ENCODE measurements at regions not wholly inside any gene's neighbourhood (a gene's known extent, or its start where the extent isn't known, plus 50 kb on each side); places are given as distances from the start of the nearest gene placed in this dataset.
"Not testable (repeated sequence)": the region's sequence is repeated elsewhere in the genome, so short reads cannot be mapped to it uniquely, and the experiment has no call there.

DNA sequence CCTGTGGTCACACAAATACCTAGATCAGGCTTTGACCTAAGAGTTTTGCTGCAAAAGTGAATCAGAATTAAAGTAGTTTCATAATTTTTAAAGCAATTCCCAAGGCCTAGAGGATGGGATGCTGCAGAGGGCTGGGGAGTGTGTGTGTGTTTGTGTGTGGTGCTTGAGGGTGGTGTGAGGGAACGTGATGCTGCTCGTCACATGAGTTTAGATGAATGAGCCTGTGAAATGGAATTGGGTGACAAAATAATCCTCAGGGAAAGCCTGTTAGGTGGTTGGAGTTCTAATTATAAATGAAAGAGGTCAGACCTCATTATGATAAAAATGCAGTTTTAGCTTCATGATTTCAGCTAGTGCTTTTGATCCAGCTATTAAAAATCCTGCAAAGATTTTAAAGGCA lies 87.5 kb upstream of the TMEM170B start:
- no peak for DNase-seq

DNA sequence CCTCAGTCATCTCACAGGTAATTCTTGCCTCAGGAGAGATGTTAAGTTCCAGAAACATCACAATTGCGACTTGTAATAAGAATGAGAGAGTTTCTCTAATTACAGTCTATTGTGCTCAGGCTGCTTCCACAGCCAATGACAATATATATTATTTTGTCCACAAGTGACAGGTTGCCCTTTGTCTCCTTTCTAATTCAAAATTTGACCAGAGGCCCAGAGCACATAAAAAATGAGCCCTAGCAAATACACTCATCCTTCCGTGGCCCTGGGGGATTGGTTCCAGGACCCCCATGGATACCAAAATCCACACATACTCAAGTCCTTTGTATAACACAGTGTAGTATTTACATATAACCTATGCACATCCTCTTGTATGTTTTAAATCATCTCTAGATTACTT lies 88.1 kb upstream of the TMEM170B start:
- no peak for DNase-seq

DNA sequence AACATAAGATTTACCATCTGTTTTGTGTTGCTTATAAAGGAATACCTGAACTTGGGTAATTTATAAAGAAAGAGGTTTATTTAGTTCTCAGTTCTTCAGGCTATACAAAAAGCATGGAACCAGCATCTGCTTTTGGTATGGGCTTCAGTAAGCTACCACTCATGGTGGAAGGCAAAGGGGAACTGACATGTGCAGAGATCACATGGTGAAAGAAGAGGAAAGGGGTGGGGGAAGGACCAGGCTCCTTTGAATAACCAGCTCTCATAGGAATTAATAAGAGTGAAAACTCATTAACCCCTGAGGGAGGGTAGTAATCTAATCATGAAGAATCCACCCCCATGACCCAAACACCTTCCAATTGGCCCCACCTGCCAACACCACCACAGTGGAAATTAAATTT lies 89.5 kb upstream of the TMEM170B start:
- peak in 1 of 3 donors; percentile 23 for DNase-seq

DNA sequence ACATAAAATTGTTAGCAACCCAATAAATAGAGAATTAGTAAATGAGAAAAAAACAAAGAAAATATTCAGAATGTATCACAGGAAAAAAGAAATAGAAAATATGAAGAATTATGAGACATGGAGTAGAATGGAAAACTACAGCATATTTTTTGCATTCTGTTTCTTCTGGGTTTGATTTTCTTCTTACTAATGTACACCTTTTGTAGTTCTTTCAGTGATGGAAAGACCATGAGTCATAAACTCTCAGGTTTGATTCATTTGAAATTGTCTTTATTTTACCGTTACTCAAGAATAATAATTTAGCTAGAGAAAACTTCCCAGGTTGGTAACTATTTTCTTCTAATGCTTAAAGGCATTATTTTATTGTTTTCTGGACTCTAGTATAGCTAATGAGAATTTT lies 90.3 kb upstream of the TMEM170B start:
- no peak for DNase-seq

DNA sequence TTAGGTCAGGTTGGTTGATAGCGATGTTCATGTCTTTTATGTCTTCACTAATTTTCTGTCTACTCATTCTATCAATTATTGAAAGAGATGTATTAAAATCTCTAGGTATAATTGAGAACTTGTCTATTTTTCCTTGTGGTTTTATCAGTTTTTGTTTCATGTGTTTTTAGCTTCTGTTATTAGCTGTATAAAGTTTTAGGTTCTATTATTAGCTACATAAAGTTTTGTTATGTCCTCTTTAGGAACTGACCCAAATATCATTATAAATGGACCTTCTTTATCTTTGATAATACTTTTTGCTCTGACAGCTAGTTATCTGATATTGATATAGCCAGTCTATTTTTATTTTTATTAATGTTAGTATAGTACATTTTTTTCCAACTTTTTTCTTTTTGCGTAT lies 92.4 kb upstream of the TMEM170B start:
- DNase-seq: no peak

DNA sequence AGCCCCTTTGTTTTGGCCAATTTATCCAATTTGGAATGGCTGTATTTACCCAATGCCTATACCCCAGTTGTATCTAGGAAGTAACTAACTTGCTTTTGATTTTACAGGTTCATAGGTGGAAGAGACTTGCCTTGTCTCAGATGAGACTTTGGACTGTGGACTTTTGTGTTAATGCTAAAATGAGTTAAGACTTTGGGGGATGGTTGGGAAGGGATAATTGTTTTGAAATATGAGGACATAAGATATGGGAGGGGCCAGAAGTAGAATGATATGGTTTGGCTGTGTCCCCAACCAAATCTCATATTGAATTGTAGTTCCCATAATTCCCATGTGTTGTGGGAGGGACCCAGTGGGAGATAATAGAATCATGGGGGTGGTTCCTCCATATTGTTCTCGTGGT lies 94.4 kb upstream of the TMEM170B start:
- DNase-seq: not testable (repeated sequence)

DNA sequence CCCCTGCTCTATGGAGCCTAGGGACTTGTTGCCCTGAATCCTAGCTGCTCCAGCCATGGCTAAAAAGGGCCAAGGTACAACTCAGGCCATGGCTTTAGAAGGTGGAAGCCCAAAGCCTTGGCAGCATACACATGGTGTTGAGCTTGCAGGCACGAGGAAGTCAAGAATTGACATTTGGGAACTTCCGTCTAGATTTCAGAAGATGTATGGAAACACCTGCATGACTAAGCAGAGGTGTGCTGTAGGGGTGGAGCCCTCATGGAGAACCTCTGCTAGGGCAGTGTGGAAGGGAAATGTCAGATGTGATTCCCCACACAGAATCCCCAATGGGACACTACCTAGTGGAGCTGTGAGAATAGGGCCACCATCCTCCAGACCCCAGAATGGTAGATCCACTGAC lies 95.1 kb upstream of the TMEM170B start:
- DNase-seq: no peak

DNA sequence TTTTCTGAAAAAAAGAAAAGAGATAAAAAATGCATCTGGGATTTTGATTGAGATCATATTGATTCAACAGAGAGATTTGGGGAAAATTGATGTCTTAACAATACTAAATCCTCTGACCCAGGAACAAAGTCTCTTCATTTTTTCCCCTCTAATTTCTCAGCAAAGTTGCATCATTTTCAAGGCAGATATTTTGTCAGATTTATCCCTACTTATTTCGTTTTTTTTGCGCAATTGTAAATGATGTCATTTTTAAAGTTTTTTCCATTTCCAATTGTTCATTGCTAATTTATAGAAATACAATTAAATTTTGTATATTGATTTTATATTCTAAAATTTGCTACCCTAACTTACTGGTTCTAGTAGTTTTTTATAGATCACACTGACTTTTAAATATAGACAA lies 97.7 kb upstream of the TMEM170B start:
- DNase-seq: peak in 1 of 3 donors; percentile 38

DNA sequence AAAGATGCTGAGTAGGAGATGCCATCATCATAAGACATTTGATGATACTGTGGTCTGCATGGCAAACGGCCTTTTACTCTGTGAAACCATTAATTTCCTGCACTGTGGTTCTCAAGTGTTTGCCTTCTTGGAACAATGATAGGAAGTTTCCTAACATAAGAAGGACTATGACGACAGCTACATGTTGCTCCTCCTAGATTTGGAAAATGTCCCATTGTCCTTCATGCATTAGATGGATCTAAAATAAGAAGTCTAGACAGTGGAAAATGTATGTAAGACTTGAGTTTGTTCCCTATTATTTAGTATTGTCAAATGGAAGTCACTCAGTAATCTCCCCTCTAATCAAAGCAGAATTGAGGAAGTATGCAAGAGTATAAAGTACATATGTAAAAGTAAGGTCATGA lies 98.5 kb upstream of the TMEM170B start:
- DNase-seq: peak; percentile 28 to 72 (median 35)

DNA sequence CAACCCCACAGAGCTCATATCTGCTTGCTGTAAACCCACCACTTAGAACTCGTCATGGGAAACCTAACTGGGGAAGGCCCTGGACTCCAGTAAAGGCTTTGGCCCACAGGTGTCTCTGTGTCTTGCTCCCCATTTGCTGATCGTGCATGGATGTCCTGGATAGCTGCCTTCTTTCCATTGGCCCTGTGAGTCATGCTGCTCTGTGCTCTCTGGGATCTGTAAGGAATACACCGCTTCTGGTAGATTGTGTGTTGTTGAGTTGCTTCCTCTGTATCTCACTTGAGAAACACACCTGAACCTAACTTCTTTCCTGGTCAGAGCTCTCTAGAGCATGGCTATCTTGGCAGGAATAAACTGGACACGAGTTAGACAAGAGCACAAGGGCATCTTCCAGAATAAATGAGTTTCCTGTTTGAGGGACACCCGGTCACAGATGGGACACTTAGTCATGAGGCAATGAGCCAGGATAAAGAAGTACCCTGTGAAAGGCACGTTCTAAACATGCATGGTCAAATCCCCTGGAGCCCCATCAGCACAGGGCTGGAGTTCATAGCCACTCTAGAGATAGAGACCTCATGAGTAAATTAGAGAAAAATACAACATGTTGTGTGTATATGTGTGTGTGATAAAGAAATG lies 99.6 kb upstream of the TMEM170B start:
- DNase-seq: peak; percentile 22 to 44 (median 41)

DNA sequence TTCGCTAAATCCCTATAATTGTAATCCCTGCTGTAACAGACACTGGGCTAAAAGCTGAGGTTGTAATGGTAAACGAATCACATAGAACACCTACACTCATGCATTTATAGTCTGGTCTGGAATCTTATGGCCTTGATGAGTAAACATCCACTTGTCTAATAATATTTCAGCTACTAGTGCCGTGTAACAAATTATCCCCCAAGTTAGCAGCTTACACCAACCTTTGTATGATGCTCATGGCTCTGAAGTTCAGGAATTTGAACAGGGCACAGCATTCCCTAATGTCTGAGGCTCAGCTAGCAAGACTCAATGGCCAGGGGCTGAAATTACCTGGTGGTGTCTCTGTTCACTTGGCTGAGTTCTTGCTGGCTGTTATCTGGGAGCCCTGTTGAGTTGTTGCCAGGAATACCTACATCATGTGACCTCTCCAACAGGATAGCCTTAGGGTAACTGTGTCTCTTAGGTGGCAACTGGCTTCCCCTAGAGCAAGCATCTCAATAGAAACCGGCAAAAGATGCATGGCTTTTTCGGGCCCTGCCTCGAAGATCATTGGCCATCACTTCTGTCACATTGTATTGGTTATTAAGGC lies 100.9 kb upstream of the TMEM170B start:
- no peak for DNase-seq

DNA sequence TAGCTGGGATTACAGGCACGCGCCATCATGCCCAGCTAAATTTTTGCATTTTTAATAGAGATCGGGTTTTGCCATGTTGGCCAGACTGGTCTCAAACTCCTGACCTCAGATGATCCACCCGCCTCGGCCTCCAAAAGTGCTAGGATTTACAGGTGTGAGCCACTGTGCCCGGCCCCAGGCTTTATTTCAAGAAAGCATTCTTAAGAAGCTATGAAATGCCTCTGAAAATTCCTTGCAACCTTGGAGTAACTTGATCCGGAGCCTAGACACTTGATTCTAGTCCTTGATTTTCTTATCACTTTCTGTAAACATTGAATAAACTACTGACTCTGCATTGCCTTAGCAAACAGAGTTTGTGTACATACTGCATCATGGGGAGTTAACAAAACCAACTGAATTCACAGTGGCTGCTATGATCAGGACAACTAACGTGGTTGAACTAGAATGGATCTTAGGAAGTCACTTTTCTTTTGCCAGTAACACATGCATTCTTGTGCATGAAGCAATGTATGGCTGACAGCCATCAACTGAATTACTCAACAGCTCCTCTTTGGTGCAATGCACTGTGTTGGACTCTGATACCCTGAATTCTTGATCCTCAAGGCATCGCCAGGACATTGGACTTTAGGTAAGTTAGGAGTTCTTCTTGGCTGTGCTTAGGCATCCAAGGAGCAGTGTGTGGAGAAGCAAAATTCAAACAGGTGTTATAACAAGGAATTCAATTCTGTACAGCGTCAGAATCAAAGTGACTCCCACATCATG lies 102.8 kb upstream of the TMEM170B start:
- DNase-seq: no peak

DNA sequence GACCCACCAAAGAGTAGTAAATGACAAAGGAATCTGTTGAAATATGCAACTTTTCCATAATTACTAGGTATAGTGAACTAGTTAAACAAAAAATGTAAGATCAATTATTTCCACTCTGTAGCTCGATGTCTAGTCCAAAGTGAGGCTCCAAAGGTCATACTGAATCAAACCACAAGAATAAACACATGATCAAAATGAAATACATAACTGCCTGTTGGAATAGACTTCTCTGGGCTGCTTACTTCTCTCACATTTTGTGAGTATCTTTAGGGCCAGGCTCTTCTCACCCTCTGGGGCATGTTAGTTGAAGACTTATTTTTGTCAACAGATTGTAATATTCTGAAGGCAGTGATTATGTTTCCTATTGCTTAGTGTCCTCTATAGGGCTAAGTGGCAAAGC lies 103.7 kb upstream of the TMEM170B start:
- DNase-seq: no peak

DNA sequence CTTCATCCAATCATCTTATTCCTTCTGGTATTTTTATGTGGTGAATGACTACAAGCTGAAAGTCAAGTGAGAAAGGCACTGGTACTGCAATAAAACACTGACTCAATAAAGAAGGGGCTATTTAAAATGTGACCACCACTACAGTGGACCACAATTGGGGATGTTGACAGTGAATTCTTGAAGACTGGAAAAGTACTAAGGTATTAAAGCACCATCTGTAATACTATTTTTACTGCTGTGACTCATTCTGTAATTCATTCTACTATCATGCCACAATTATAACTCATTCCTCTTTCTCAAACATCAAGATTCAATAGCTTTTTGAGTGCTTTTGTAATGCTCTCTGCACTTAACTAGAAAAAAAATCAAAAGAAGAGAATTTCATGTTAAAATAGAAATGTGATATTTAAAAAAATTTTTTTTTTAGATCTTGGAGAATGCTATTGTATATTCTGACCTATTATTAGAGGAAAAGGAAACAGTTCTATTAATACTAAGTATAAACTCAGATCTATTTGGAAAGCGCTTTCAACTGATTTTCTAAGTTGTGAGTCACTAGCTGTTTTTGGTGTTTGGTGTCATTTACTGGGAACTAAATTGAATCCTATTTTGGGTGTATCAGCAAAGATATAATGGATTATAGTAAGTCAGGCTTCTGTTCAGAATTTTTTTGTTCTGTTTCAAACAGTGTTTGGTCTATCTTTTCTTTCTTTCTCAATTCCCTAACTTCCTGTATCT lies 104.7 kb upstream of the TMEM170B start:
- DNase-seq: peak; percentile 46 to 83 (median 80)

DNA sequence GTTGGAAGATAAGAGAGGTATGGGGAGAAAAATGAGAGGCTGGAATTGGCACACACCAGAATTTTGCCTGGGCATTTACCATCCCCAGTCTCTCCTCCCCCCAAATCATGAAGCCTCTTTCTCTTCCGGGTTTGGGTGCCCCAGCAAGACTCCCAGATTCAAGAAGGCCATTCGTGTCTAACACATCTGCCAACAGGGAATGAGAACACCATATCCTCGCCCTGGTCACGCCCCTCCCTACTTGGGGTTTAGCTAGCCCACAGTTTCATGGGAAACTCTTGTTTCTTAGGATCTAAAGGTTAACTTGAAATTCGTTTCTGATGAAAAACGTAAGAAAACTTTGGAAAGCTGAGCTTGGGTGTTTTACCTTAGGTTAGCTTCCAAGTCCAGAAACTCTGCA lies 105.5 kb upstream of the TMEM170B start:
- DNase-seq: no peak

DNA sequence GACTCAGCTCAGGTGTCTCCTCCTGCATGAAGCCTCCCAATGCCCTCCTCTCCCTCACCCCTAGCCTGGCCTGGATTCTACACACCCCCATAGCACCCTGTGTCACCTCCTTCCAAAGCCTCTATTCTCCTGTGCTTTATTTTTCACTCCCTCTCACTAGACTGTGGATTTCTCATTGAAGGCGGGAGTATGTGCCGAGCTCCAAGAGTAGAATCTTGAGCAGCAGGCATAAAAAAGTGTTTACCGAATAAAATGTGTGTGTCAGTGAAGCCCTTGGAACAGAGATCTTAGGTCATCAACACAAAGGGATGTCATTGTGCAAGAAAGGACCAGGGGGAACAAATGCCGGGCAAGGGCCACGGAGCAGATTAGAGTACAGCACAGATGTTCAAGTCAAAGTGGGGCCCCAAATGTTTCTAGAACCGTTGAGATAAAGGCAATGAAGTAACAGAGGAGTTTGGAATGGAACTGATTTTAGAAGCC lies 106.1 kb upstream of the TMEM170B start:
- peak in 1 of 3 donors; percentile 18 for DNase-seq

DNA sequence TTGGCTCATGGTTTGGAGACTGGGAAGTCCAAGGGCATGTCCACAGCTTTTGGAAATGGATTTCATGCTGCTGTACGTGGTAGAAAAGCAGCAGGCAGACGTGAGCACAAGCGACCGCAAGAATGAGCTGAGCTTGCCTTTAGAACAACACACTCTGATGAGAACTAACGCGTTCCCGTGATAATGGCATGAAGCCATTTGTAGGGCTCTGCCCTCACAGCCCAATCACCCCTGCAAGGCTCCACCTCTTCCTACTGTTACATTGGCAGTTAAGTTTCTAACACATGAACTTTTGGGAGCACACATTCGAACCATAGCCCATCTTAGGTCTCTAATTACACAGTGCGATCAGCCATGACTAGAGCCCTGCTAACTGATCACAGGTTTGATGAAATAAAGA lies 107.5 kb upstream of the TMEM170B start:
- no peak for DNase-seq

DNA sequence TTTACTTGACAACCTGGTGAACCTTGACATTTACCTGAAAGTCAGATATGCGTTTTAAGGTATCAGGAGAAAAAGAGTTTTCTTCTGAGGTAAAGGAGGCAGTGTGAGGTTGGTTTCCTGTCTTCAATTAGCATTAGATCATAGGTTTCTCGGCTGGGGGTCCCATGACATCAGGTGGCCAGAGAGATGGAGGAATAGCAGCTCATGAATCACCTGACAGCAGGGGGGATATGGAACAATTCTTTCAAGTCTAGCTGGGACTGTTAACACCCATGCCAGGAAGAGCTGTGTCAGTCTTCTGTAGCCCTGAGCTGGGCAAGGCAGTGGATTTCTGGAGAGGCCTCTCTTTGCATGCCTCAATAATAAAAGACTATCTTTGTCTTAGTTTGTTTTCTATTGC lies 108.0 kb upstream of the TMEM170B start:
- DNase-seq: no peak

DNA sequence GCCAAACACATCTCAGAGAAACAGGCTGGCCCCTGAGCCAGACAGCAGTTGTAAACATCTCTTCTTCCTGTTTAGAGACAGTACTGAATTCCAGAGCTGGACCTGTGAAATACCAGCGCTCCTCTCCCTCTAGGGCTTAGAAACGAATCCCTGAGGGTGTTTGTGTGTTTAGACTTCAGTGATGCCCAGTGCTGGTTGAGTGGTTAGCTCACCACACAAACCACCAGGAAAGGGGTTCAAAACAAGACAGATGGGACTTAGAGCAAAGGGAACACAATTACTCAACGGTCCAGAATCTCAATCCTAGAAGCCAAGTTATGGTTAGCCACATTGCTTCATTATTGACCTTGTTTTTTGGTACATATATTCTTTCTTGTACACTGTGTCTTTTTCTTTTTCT lies 108.7 kb upstream of the TMEM170B start:
- no peak for DNase-seq

DNA sequence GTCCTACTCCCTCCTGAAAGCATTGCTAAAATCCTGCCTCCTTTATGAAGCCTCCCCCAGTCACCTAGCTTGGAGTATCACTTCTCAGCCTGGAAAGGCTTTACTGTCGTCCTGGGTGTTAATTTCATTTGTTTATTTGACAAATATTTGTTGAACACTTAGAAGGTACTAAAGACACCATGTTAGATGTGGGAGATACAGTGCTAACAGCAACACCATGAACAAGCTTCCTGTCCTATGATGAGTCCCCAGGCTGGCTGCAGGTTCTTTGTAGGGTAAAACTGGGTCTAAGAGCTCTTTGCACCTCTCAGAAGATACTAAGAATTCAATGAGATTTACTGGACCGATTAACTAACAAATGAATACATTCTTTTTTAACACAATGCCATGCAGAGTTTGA lies 109.2 kb upstream of the TMEM170B start:
- no peak for DNase-seq

DNA sequence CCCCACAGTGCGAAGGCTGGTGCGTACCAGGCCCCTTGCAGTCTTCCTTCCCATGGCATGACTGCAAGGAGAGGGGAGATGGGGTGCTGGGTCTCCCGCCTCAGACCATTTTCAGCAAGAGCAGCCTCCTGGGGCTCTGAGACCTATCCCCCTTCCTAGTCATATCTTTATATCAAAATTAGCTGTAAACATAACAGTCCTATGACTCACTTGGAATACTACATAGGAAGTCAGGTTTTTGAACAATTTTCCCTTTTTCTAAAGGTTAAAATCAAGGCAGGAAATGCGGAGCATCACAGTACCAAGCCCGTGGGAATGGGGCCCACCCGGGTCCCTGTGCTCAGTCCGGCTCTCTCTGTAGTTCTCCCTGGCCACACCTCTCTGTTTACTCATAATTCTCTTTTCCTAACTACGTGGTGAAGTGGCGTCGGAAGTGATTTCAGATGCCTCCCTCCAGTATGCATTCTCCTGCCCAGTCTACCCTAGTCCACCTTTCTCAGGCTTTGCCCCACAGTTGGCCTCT lies 109.8 kb upstream of the TMEM170B start:
- no peak for DNase-seq

DNA sequence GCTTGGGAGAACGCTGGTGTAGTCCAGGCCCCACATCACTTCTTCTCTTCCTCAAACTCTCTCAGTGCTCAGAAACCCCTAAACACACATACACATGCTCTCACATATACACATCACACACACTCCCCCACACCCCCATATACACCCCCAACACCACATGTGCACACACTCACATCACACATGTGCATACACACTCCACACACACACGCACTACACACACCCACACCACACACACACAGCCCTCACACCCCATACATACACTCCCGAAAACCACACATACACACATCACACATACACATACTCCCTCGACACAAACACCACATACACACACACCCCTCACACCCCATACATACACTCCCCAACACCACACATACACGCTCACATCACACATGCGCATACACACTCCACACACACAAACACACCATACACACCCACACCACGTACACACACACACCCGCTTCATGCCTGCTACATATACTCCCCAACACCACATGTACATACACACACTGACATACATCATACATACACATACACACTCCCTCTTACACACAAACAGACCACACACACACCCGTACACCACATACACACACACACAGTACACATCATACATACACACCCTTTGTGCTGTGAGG lies 110.3 kb upstream of the TMEM170B start:
- DNase-seq: no peak

DNA sequence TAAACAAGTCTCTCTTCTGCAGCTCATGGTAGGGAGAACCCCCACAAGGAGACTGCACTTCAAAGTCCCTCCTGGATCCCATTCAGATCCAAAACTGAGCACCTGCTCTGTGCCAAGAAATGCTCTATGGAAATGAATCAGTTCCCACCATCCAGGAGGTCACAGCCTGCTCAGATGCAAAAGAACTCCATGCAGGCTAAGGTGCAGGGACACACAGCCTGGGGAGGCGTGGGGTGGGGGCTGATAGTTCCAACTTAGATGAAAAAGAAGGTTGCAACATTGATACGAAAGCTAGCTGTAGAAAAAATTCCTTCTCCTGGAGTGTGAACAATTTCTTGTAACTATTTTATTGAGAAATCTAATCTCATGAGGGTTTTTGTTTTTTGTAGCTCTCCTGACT lies 111.0 kb upstream of the TMEM170B start:
- no peak for DNase-seq

All from suppressor macrophage treated with lipopolysaccharide for 1 hour (primary cell).